ENCODE measurements at regions not wholly inside any gene's neighbourhood (a gene's known extent, or its start where the extent isn't known, plus 50 kb on each side); places are given as distances from the start of the nearest gene placed in this dataset.

- no peaks in the 10 kb centered on the region for H3K4me1 ChIP-seq
- DNase-seq, result no peak
- 84 to 100% methylated on average over 5 to 21 of the region's 21 CpGs for WGBS, 2 donors (ENCODE audit: low coverage in 1 of 2)
- H3K36me3 ChIP-seq, result no peaks in the 10 kb centered on the region
- in situ Hi-C loops (cut with MboI; ENCODE audit: low pct_ligation_motif_present in 1 of 4, low pct_unique_long_range_greater_than_20kb in 1 of 4, low sequenced_read_pairs in 3 of 4), result no loop called here
- intact Hi-C loops (cut with DNase I; ENCODE audit: low total_unique reads), result no loop called here
- H3K27me3 ChIP-seq, result no peaks in the 10 kb centered on the region
- no peak overlapping the region for H3K27ac ChIP-seq
- TF ChIP-seq POLR2AphosphoS5 (IDR thresholded peaks at IDR 0.05), result no peak
- no peak for TF ChIP-seq CTCF (IDR thresholded peaks at IDR 0.05)
- no peak for TF ChIP-seq EP300 (IDR thresholded peaks at IDR 0.05; ENCODE audit: low read depth)
- TF ChIP-seq POLR2A (IDR thresholded peaks at IDR 0.05), result no peak
- no peaks in the 10 kb centered on the region for H3K9me3 ChIP-seq
- no peak overlapping the region for H3K4me3 ChIP-seq
Observed at GRCh38 chr10:52410916-52411315, 96.8 kb downstream of the DKK1 start.

GRCh38 chr10:52419281-52419680 is 105.2 kb downstream of the DKK1 start:
- intact Hi-C loops (cut with DNase I; ENCODE audit: low total_unique reads) (no loop called here), in situ Hi-C loops (cut with MboI; ENCODE audit: low pct_ligation_motif_present in 1 of 4, low pct_unique_long_range_greater_than_20kb in 1 of 4, low sequenced_read_pairs in 3 of 4) (no loop called here)
- Histone ChIP-seq H3K4me1 (no peaks in the 10 kb centered on the region), H3K4me3 (no peak overlapping the region), H3K27me3 (no peaks in the 10 kb centered on the region), H3K9me3 (no peaks in the 10 kb centered on the region), H3K27ac (no peak overlapping the region), H3K36me3 (no peaks in the 10 kb centered on the region)
- no peak for DNase-seq
- no peak for TF ChIP-seq POLR2AphosphoS5 (IDR thresholded peaks at IDR 0.05)
- TF ChIP-seq POLR2A (IDR thresholded peaks at IDR 0.05), result no peak
- no peak for TF ChIP-seq CTCF (IDR thresholded peaks at IDR 0.05)
- no peak for TF ChIP-seq EP300 (IDR thresholded peaks at IDR 0.05; ENCODE audit: low read depth)

GRCh38 chr10:52420656-52421055 is 106.6 kb downstream of the DKK1 start:
- DNase-seq, result no peak
- 79% methylated on average over 4 of the region's 4 CpGs; no CpG with 5 or more reads in 1 of the 2 donors for WGBS, 2 donors (ENCODE audit: low coverage in 1 of 2)
- Histone ChIP-seq H3K4me3 (no peak overlapping the region), H3K4me1 (no peaks in the 10 kb centered on the region), H3K27me3 (no peaks in the 10 kb centered on the region), H3K27ac (no peak overlapping the region), H3K36me3 (no peaks in the 10 kb centered on the region), H3K9me3 (no peaks in the 10 kb centered on the region)
- in situ Hi-C loops (cut with MboI; ENCODE audit: low pct_ligation_motif_present in 1 of 4, low pct_unique_long_range_greater_than_20kb in 1 of 4, low sequenced_read_pairs in 3 of 4) (no loop called here), intact Hi-C loops (cut with DNase I; ENCODE audit: low total_unique reads) (no loop called here)
- TF ChIP-seq CTCF (IDR thresholded peaks at IDR 0.05) (no peak), POLR2AphosphoS5 (IDR thresholded peaks at IDR 0.05) (no peak), POLR2A (IDR thresholded peaks at IDR 0.05) (no peak), EP300 (IDR thresholded peaks at IDR 0.05; ENCODE audit: low read depth) (no peak)

GRCh38 chr10:52423369-52423768 is 109.3 kb downstream of the DKK1 start:
- DNase-seq, result no peak
- no peak overlapping the region for H3K27ac ChIP-seq
- no peaks in the 10 kb centered on the region for H3K27me3 ChIP-seq
- no peaks in the 10 kb centered on the region for H3K36me3 ChIP-seq
- no peaks in the 10 kb centered on the region for H3K9me3 ChIP-seq
- 73 to 100% methylated on average over 1 to 4 of the region's 4 CpGs for WGBS, 2 donors (ENCODE audit: low coverage in 1 of 2)
- no peak overlapping the region for H3K4me3 ChIP-seq
- in situ Hi-C loops (cut with MboI; ENCODE audit: low pct_ligation_motif_present in 1 of 4, low pct_unique_long_range_greater_than_20kb in 1 of 4, low sequenced_read_pairs in 3 of 4), result no loop called here
- intact Hi-C loops (cut with DNase I; ENCODE audit: low total_unique reads), result no loop called here
- H3K4me1 ChIP-seq, result no peaks in the 10 kb centered on the region
- TF ChIP-seq POLR2AphosphoS5 (IDR thresholded peaks at IDR 0.05) (no peak), EP300 (IDR thresholded peaks at IDR 0.05; ENCODE audit: low read depth) (no peak), POLR2A (IDR thresholded peaks at IDR 0.05) (no peak)

GRCh38 chr10:52424341-52424740 is 110.3 kb downstream of the DKK1 start:
- no peak for DNase-seq
- in situ Hi-C loops (cut with MboI; ENCODE audit: low pct_ligation_motif_present in 1 of 4, low pct_unique_long_range_greater_than_20kb in 1 of 4, low sequenced_read_pairs in 3 of 4), result no loop called here
- H3K9me3 ChIP-seq, result no peaks in the 10 kb centered on the region
- no peak overlapping the region for H3K4me3 ChIP-seq
- H3K27me3 ChIP-seq, result no peaks in the 10 kb centered on the region
- no peak overlapping the region for H3K27ac ChIP-seq
- H3K36me3 ChIP-seq, result no peaks in the 10 kb centered on the region
- intact Hi-C loops (cut with DNase I; ENCODE audit: low total_unique reads), result no loop called here
- no peaks in the 10 kb centered on the region for H3K4me1 ChIP-seq
- TF ChIP-seq POLR2A (IDR thresholded peaks at IDR 0.05) (no peak), EP300 (IDR thresholded peaks at IDR 0.05; ENCODE audit: low read depth) (no peak), POLR2AphosphoS5 (IDR thresholded peaks at IDR 0.05) (no peak), CTCF (IDR thresholded peaks at IDR 0.05) (no peak)
- WGBS, 2 donors (ENCODE audit: low coverage in 1 of 2), result 56 to 63% methylated on average over 2 to 3 of the region's 3 CpGs

Data from transverse colon (tissue), 4 donors.